Urinary bladder (tissue), 3 donors: ENCODE measurements at regions not wholly inside any gene's neighbourhood (a gene's known extent, or its start where the extent isn't known, plus 50 kb on each side); places are given as distances from the start of the nearest gene placed in this dataset.

ENCODE experiments used
- DNase-seq: peaks from one replicate; pipeline ENCODE4 v3.0.0-alpha.2; 2015; ENCODE audit errors: extremely low spot score
- H3K27ac ChIP-seq: one replicate; pipeline ENCODE4 v1.5.1; 2013; ENCODE audit warnings: low read depth, mild to moderate bottlenecking, moderate library complexity
- H3K36me3 ChIP-seq: one replicate; pipeline ENCODE4 v1.6.1; 2013; ENCODE audit warnings: mild to moderate bottlenecking, moderate library complexity; ENCODE audit not compliant: insufficient read depth
- H3K4me1 ChIP-seq: one replicate; pipeline ENCODE4 v1.6.1; 2013; ENCODE audit warnings: mild to moderate bottlenecking, moderate library complexity; ENCODE audit not compliant: insufficient read depth
- H3K4me3 ChIP-seq: one replicate; pipeline ENCODE4 v1.5.1; 2013; ENCODE audit warnings: low read depth, low read length
- WGBS: extraction: QIAGEN DNeasy Blood & Tissue Kit; methylation state at CpG from one replicate; pipeline ENCODE4 v1.1.7; 2013; 5-methylcytosine and 5-hydroxymethylcytosine counted together
- donor health status: healthy with polysubstance abuse.
- donor health status: healthy.

- no peaks in the 10 kb centered on the region for H3K4me1 ChIP-seq
- DNase-seq = no peak
- no peak overlapping the region for H3K27ac ChIP-seq
- H3K4me3 ChIP-seq = no peak overlapping the region
- WGBS = 87% methylated on average over 9 of the region's 9 CpGs
- no peaks in the 10 kb centered on the region for H3K36me3 ChIP-seq
Observed at GRCh38 chr2:11980809-11981208, 234.4 kb downstream of the LPIN1 start.

GRCh38 chr2:11983401-11983800 lies 237.0 kb downstream of the LPIN1 start:
- no peak overlapping the region for H3K27ac ChIP-seq
- H3K4me3 ChIP-seq = no peak overlapping the region
- H3K4me1 ChIP-seq = no peaks in the 10 kb centered on the region
- no peak for DNase-seq
- no peaks in the 10 kb centered on the region for H3K36me3 ChIP-seq
- WGBS = 78% methylated on average over 4 of the region's 4 CpGs

- 76% methylated on average over 9 of the region's 9 CpGs for WGBS
- no peak overlapping the region for H3K4me3 ChIP-seq
- no peak for DNase-seq
- no peak overlapping the region for H3K27ac ChIP-seq
- no peaks in the 10 kb centered on the region for H3K4me1 ChIP-seq
- H3K36me3 ChIP-seq = no peaks in the 10 kb centered on the region
Observed at GRCh38 chr2:11983870-11984269, 237.4 kb downstream of the LPIN1 start.

- no peak overlapping the region for H3K27ac ChIP-seq
- no peaks in the 10 kb centered on the region for H3K36me3 ChIP-seq
- H3K4me3 ChIP-seq = no peak overlapping the region
- no peaks in the 10 kb centered on the region for H3K4me1 ChIP-seq
- 66% methylated on average over 18 of the region's 18 CpGs for WGBS
- DNase-seq = no peak
Observed at GRCh38 chr2:11984316-11985158, 238.1 kb downstream of the LPIN1 start.

- 90% methylated on average over 4 of the region's 4 CpGs for WGBS
- DNase-seq = no peak
Observed at GRCh38 chr2:11985817-11986566, 239.6 kb downstream of the LPIN1 start.

GRCh38 chr2:11987151-11987550 lies 240.7 kb downstream of the LPIN1 start:
- H3K36me3 ChIP-seq = no peaks in the 10 kb centered on the region
- no peaks in the 10 kb centered on the region for H3K4me1 ChIP-seq
- no peak overlapping the region for H3K4me3 ChIP-seq
- H3K27ac ChIP-seq = no peak overlapping the region
- no peak for DNase-seq
- WGBS = 90% methylated on average over 3 of the region's 3 CpGs

More at GRCh38 chr2:11985817-11986566, 239.6 kb downstream of the LPIN1 start:
- Histone ChIP-seq H3K4me1 (no peaks in the 10 kb centered on the region), H3K36me3 (no peaks in the 10 kb centered on the region), H3K4me3 (no peak overlapping the region), H3K27ac (no peak overlapping the region)

GRCh38 chr2:11988691-11989353 lies 242.4 kb downstream of the LPIN1 start:
- Histone ChIP-seq H3K27ac (no peak overlapping the region), H3K4me1 (no peaks in the 10 kb centered on the region), H3K36me3 (no peaks in the 10 kb centered on the region), H3K4me3 (no peak overlapping the region)
- 69% methylated on average over 14 of the region's 14 CpGs for whole genome bisulfite sequencing
- DNase-seq = no peak

GRCh38 chr2:11989354-11989703 lies 242.9 kb downstream of the LPIN1 start:
- no peaks in the 10 kb centered on the region for H3K4me1 ChIP-seq
- no peaks in the 10 kb centered on the region for H3K36me3 ChIP-seq
- no peak overlapping the region for H3K27ac ChIP-seq
- 84% methylated on average over 2 of the region's 2 CpGs for WGBS
- no peak overlapping the region for H3K4me3 ChIP-seq
- no peak for DNase-seq

- Histone ChIP-seq H3K4me3 (no peak overlapping the region), H3K36me3 (no peaks in the 10 kb centered on the region), H3K27ac (no peak overlapping the region), H3K4me1 (no peaks in the 10 kb centered on the region)
- no peak for DNase-seq
- WGBS = 87% methylated on average over 4 of the region's 4 CpGs
Observed at GRCh38 chr2:11990576-11990975, 244.1 kb downstream of the LPIN1 start.

GRCh38 chr2:11993749-11994148 lies 247.3 kb downstream of the LPIN1 start:
- no peak for DNase-seq
- Histone ChIP-seq H3K4me1 (no peaks in the 10 kb centered on the region), H3K27ac (no peak overlapping the region), H3K4me3 (no peak overlapping the region), H3K36me3 (no peaks in the 10 kb centered on the region)
- 90% methylated on average over 1 of the region's 1 CpG for WGBS

GRCh38 chr2:11995456-11995855 lies 249.0 kb downstream of the LPIN1 start:
- DNase-seq = no peak
- Histone ChIP-seq H3K36me3 (no peaks in the 10 kb centered on the region), H3K27ac (no peak overlapping the region), H3K4me1 (no peaks in the 10 kb centered on the region), H3K4me3 (no peak overlapping the region)

- Histone ChIP-seq H3K4me3 (no peak overlapping the region), H3K4me1 (no peaks in the 10 kb centered on the region), H3K27ac (no peak overlapping the region), H3K36me3 (no peaks in the 10 kb centered on the region)
- no peak for DNase-seq
Observed at GRCh38 chr2:11996618-11997017, 250.2 kb downstream of the LPIN1 start.

GRCh38 chr2:11997142-11997541 lies 250.7 kb downstream of the LPIN1 start:
- no peaks in the 10 kb centered on the region for H3K4me1 ChIP-seq
- DNase-seq = no peak

GRCh38 chr2:11998218-11998617 lies 251.8 kb downstream of the LPIN1 start:
- 62% methylated on average over 2 of the region's 2 CpGs for whole genome bisulfite sequencing
- H3K4me1 ChIP-seq = no peaks in the 10 kb centered on the region
- no peak overlapping the region for H3K4me3 ChIP-seq
- no peak for DNase-seq
- H3K27ac ChIP-seq = no peak overlapping the region
- H3K36me3 ChIP-seq = no peaks in the 10 kb centered on the region

More at GRCh38 chr2:11997142-11997541, 250.7 kb downstream of the LPIN1 start:
- H3K36me3 ChIP-seq = no peaks in the 10 kb centered on the region
- H3K4me3 ChIP-seq = no peak overlapping the region
- H3K27ac ChIP-seq = no peak overlapping the region
